Natural killer cell (primary cell): ENCODE measurements at regions not wholly inside any gene's neighbourhood (a gene's known extent, or its start where the extent isn't known, plus 50 kb on each side); places are given as distances from the start of the nearest gene placed in this dataset.

ENCODE experiments used
- ATAC-seq, 3 donors: fragments of 150-1000 bp in 2 of 3; fragments of 200-7000 bp in 1 of 3; cut with Tn5 transposase; 1 replicate in 1 of 3; 2 replicates in 2 of 3; pipeline ENCODE4 v1.10.0; 2021; ENCODE audit warnings: mild to moderate bottlenecking in 2 of 3, moderate library complexity in 2 of 3
- DNase-seq, 2 donors: peaks; one replicate each; pipeline versions ENCODE4 v3.0.0 to v3.0.0-alpha.2; 2013 to 2021; ENCODE audit warnings: mixed read lengths in 1 of 2
- H3K27ac ChIP-seq: one replicate; pipeline ENCODE4 v1.5.1; 2013; ENCODE audit warnings: mild to moderate bottlenecking, low read length
- H3K27me3 ChIP-seq: one replicate; pipeline ENCODE4 v1.6.1; 2013; ENCODE audit warnings: low read length; ENCODE audit not compliant: control insufficient read depth, insufficient read depth
- H3K36me3 ChIP-seq: one replicate; pipeline ENCODE4 v1.6.1; 2013; ENCODE audit warnings: low read length; ENCODE audit not compliant: control insufficient read depth, insufficient read depth
- H3K4me1 ChIP-seq: one replicate; pipeline ENCODE4 v1.6.1; 2013; ENCODE audit warnings: low read length; ENCODE audit not compliant: control insufficient read depth, insufficient read depth
- H3K4me3 ChIP-seq: one replicate; pipeline ENCODE4 v1.5.1; 2013; ENCODE audit warnings: low read length
- H3K9me3 ChIP-seq: one replicate; pipeline ENCODE4 v1.6.1; 2013; ENCODE audit warnings: low read length; ENCODE audit not compliant: control insufficient read depth, insufficient read depth
- H3K27ac Mint-ChIP-seq, 2 donors: one replicate each; pipeline ENCODE4 v1.8.0; 2022; ENCODE audit warnings: mild to moderate bottlenecking in 2 of 2, mixed read lengths in 2 of 2, moderate library complexity in 1 of 2
- H3K27me3 Mint-ChIP-seq, 2 donors: one replicate each; pipeline ENCODE4 v1.8.0; 2022; ENCODE audit warnings: low read depth in 2 of 2, mixed read lengths in 2 of 2
- H3K36me3 Mint-ChIP-seq: one replicate; pipeline ENCODE4 v1.8.0; 2022; ENCODE audit warnings: mixed read lengths
- H3K4me1 Mint-ChIP-seq, 2 donors: one replicate each; pipeline ENCODE4 v1.8.0; 2022; ENCODE audit warnings: mixed read lengths in 2 of 2
- H3K4me3 Mint-ChIP-seq: one replicate; pipeline ENCODE4 v1.8.0; 2022; ENCODE audit warnings: mild to moderate bottlenecking, moderate library complexity, mixed read lengths
- H3K9me3 Mint-ChIP-seq, 2 donors: one replicate each; pipeline ENCODE4 v1.8.0; 2022; ENCODE audit warnings: mixed read lengths in 2 of 2
- CTCF ChIP-seq: fragments of 200-600 bp; IDR thresholded peaks from one replicate; pipeline ENCODE4 v1.8.0; 2022; ENCODE audit warnings: antibody characterized with exemption
- WGBS: methylation state at CpG from one replicate; pipeline ENCODE4 v1.1.7; 2013; ENCODE audit warnings: missing lambda C conversion rate; ENCODE audit not compliant: insufficient coverage; 5-methylcytosine and 5-hydroxymethylcytosine counted together
- intact Hi-C: fragments of 100-400 bp; cut with micrococcal nuclease; formaldehyde crosslinking; loops from one replicate; pipeline ENCODE4 v1.14.2; 2022

- Histone ChIP-seq H3K36me3 (no peaks in the 10 kb centered on the region), H3K27me3 (no peaks in the 10 kb centered on the region), H3K27ac (no peak overlapping the region), H3K9me3 (no peaks in the 10 kb centered on the region), H3K4me1 (no peaks in the 10 kb centered on the region), H3K4me3 (no peak overlapping the region)
- no peak for TF ChIP-seq CTCF
- no peak for ATAC-seq
- Mint-ChIP-seq H3K9me3 (no peaks in the 10 kb centered on the region), H3K4me1 (no peaks in the 10 kb centered on the region), H3K27ac (no peak overlapping the region), H3K4me3 (no peak overlapping the region), H3K36me3 (no peaks in the 10 kb centered on the region), H3K27me3 (peaks cover 18 to 26% of the 10 kb centered on the region in 2 donors)
- 26% methylated on average over 7 of the region's 8 CpGs for WGBS
- intact Hi-C loops, result no loop called here
- DNase-seq, result no peak
Observed at GRCh38 chr5:133814152-133814551, 154.3 kb downstream of the C5orf15 start.

DNA sequence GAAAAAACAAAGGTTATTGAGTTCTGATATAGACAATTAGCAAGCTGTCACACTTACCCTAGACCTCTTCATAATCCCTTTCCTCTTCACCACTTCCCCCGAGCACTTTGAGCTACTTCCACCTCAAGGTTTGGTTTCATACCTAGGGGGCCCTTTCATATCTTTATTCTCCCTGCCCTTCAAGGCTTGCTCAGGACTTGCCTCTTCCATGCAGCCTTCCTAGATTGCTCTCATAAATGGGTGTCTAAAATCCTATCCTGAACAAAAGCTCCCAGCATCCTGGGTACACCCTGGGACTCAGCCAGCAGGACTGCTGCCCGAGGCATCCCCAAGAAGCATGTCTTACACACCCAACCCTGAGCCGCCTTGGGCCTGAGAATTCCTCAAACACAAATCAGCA is 157.3 kb downstream of the C5orf15 start:
- H3K27me3 ChIP-seq, result no peaks in the 10 kb centered on the region
- TF ChIP-seq CTCF, result no peak
- 88% methylated on average over 3 of the region's 3 CpGs for WGBS
- no peaks in the 10 kb centered on the region for H3K36me3 ChIP-seq
- H3K27me3 Mint-ChIP-seq, result peaks cover 14 to 26% of the 10 kb centered on the region in 2 donors
- no peak overlapping the region for H3K4me3 ChIP-seq
- no peaks in the 10 kb centered on the region for H3K36me3 Mint-ChIP-seq
- no peak overlapping the region for H3K4me3 Mint-ChIP-seq
- ATAC-seq, result no peak
- no peak overlapping the region for H3K27ac ChIP-seq
- intact Hi-C loops, result no loop called here
- no peak for DNase-seq
- no peaks in the 10 kb centered on the region for H3K4me1 Mint-ChIP-seq
- H3K9me3 Mint-ChIP-seq, result no peaks in the 10 kb centered on the region
- H3K4me1 ChIP-seq, result no peaks in the 10 kb centered on the region
- no peaks in the 10 kb centered on the region for H3K9me3 ChIP-seq
- H3K27ac Mint-ChIP-seq, result no peak overlapping the region

DNA sequence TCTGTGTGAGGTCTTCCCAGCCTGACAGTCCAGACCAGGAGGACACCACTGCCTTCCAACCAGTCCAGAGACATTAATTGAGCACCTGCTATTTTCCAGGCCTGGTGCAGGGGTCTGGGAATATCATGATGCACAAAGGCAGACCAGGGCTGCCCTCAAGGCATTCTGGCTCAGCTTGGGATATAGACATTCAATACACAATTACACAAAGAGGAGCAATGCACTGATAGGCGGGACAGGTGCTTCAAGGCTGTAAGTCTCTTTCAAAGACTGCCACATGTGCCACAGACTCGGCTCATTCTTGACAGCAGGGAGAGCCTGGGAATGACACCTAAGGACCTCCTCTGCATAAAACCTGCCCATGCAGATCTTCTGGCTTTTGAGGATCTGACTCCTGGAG is 158.6 kb downstream of the C5orf15 start:
- H3K4me1 ChIP-seq, result no peaks in the 10 kb centered on the region
- no peak for DNase-seq
- no peak overlapping the region for H3K27ac ChIP-seq
- H3K9me3 ChIP-seq, result no peaks in the 10 kb centered on the region
- 79% methylated on average over 2 of the region's 2 CpGs for WGBS
- TF ChIP-seq CTCF, result no peak
- no peak for ATAC-seq
- intact Hi-C loops, result no loop called here
- Mint-ChIP-seq H3K4me3 (no peak overlapping the region), H3K4me1 (no peaks in the 10 kb centered on the region), H3K27ac (no peak overlapping the region), H3K9me3 (no peaks in the 10 kb centered on the region), H3K27me3 (peaks cover 14 to 28% of the 10 kb centered on the region in 2 donors), H3K36me3 (no peaks in the 10 kb centered on the region)
- no peaks in the 10 kb centered on the region for H3K27me3 ChIP-seq
- H3K36me3 ChIP-seq, result no peaks in the 10 kb centered on the region
- H3K4me3 ChIP-seq, result no peak overlapping the region

- intact Hi-C loops, result no loop called here
- ATAC-seq (no peak), DNase-seq (no peak)
- no peaks in the 10 kb centered on the region for H3K9me3 Mint-ChIP-seq
- no peak overlapping the region for H3K4me3 Mint-ChIP-seq
- Histone ChIP-seq H3K9me3 (no peaks in the 10 kb centered on the region), H3K27ac (no peak overlapping the region), H3K4me3 (no peak overlapping the region), H3K4me1 (no peaks in the 10 kb centered on the region), H3K27me3 (no peaks in the 10 kb centered on the region), H3K36me3 (no peaks in the 10 kb centered on the region)
- H3K27me3 Mint-ChIP-seq, result peaks cover 0 to 21% of the 10 kb centered on the region in 2 donors
- no peaks in the 10 kb centered on the region for H3K36me3 Mint-ChIP-seq
- no peak overlapping the region for H3K27ac Mint-ChIP-seq
- WGBS, result 41% methylated on average over 4 of the region's 4 CpGs
- TF ChIP-seq CTCF, result no peak
- H3K4me1 Mint-ChIP-seq, result no peaks in the 10 kb centered on the region
Observed at GRCh38 chr5:133807348-133807747, 161.1 kb downstream of the C5orf15 start.
